HuH-7 (cell line): ENCODE measurements at regions not wholly inside any gene's neighbourhood (a gene's known extent, or its start where the extent isn't known, plus 50 kb on each side); places are given as distances from the start of the nearest gene placed in this dataset.
A peak's percentile ranks its signal among the peaks of the same experiment; 100 is the strongest.
"Not testable (repeated sequence)": the region's sequence is repeated elsewhere in the genome, so short reads cannot be mapped to it uniquely, and the experiment has no call there.

Source experiments
- DNase-seq: peaks from one replicate; pipeline ENCODE4 v3.0.0; 2011; ENCODE audit warnings: low spot score

GRCh38 chr12:33589576-33590114, 150.0 kb upstream of the SYT10 start:
- no peak for DNase-seq

GRCh38 chr12:33593753-33594152, 154.1 kb upstream of the SYT10 start:
- no peak for DNase-seq

GRCh38 chr12:33596061-33596460, 156.4 kb upstream of the SYT10 start:
- no peak for DNase-seq

- no peak for DNase-seq
Measured at GRCh38 chr12:33596814-33597213, 157.2 kb upstream of the SYT10 start.

- no peak for DNase-seq
Measured at GRCh38 chr12:33602515-33602914, 162.9 kb upstream of the SYT10 start.

- DNase-seq: peak; percentile 16
Measured at GRCh38 chr12:33605757-33606156, 166.1 kb upstream of the SYT10 start.

- DNase-seq: no peak
Measured at GRCh38 chr12:33609910-33610309, 170.3 kb upstream of the SYT10 start.

- no peak for DNase-seq
Measured at GRCh38 chr12:33614630-33615029, 175.0 kb upstream of the SYT10 start.

GRCh38 chr12:33617218-33617617, 177.6 kb upstream of the SYT10 start:
- DNase-seq: no peak

- no peak for DNase-seq
Measured at GRCh38 chr12:33628087-33628486, 188.5 kb upstream of the SYT10 start.

- DNase-seq: no peak
Measured at GRCh38 chr12:33634544-33634943, 194.9 kb upstream of the SYT10 start.

GRCh38 chr12:33636930-33637329, 197.3 kb upstream of the SYT10 start:
- DNase-seq: not testable (repeated sequence)

GRCh38 chr12:33639975-33640374, 200.4 kb upstream of the SYT10 start:
- no peak for DNase-seq

- no peak for DNase-seq
Measured at GRCh38 chr12:33649992-33650391, 210.4 kb upstream of the SYT10 start.

GRCh38 chr12:33650832-33651231, 211.2 kb upstream of the SYT10 start:
- DNase-seq: no peak

- no peak for DNase-seq
Measured at GRCh38 chr12:33653362-33653761, 213.7 kb upstream of the SYT10 start.

GRCh38 chr12:33654313-33654712, 214.7 kb upstream of the SYT10 start:
- no peak for DNase-seq

GRCh38 chr12:33663000-33663654, 223.5 kb upstream of the SYT10 start:
- no peak for DNase-seq

- no peak for DNase-seq
Measured at GRCh38 chr12:33669349-33669748, 229.7 kb upstream of the SYT10 start.

- DNase-seq: no peak
Measured at GRCh38 chr12:33670284-33670683, 230.7 kb upstream of the SYT10 start.

- DNase-seq: no peak
Measured at GRCh38 chr12:33671676-33672075, 232.1 kb upstream of the SYT10 start.

- no peak for DNase-seq
Measured at GRCh38 chr12:33672836-33673577, 233.4 kb upstream of the SYT10 start.

GRCh38 chr12:33676866-33677265, 237.2 kb upstream of the SYT10 start:
- no peak for DNase-seq
